H7 (cell line): ENCODE measurements at regions not wholly inside any gene's neighbourhood (a gene's known extent, or its start where the extent isn't known, plus 50 kb on each side); places are given as distances from the start of the nearest gene placed in this dataset.

ENCODE experiments used
- DNase-seq: peaks from one replicate; pipeline ENCODE4 v3.0.0; 2012
- H3K27me3 ChIP-seq: 2 replicates; pipeline ENCODE4 v1.6.0; 2011; ENCODE audit warnings: mild to moderate bottlenecking, low read length; ENCODE audit not compliant: control insufficient read depth, insufficient read depth
- H3K36me3 ChIP-seq: replicated peaks from 2 replicates; pipeline ENCODE4 v1.5.1; 2011; ENCODE audit warnings: low read length; ENCODE audit not compliant: control insufficient read depth, insufficient read depth
- H3K4me3 ChIP-seq: 2 replicates; pipeline ENCODE4 v1.5.1; 2011; ENCODE audit warnings: low read depth, mild to moderate bottlenecking, control low read depth, low read length, moderate library complexity; ENCODE audit not compliant: insufficient read depth

DNA sequence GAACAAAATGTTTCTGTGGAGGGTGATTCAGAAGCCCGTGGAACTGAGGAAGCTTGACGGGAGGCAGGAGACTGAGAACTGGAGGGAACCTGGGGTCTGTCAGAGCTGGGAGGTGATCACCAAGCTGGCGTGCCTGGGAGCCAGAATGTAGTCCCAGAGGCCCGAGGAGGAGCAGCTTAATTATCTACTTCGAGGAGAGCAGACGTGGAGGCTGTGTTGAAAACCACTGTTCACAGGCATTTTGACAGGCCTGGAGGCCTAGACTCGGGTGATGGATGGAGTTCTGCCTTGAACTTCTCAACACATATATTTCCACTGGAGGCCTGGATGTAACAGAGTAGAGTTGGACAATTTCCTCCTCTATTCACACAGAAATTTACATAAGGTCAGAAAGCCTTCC lies 177.7 kb upstream of the SALL1 start:
- Histone ChIP-seq H3K27me3 (no peaks in the 10 kb centered on the region), H3K4me3 (no peak overlapping the region), H3K36me3 (no peaks in the 10 kb centered on the region)
- no peak for DNase-seq

DNA sequence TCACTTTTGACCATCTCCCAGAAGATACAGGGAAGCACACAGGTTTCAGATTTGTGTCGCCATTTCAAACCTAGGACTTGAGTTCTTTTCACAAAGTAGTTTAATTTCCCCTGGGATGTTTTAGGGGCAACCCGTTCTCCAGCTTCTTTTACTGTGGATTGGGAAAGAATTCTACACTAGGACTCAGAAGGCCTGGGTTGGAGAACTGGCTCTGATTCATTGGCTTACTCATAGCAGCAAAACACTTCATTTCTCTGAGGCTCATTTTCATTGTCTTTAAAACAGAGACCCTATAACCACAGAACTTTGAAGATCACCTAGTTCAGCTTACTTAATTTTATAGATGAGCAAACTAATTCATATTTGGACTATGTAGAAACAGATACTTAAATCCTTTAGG lies 175.9 kb upstream of the SALL1 start:
- H3K4me3 ChIP-seq, result no peak overlapping the region
- H3K36me3 ChIP-seq, result no peaks in the 10 kb centered on the region
- H3K27me3 ChIP-seq, result no peaks in the 10 kb centered on the region
- no peak for DNase-seq

- Histone ChIP-seq H3K27me3 (no peaks in the 10 kb centered on the region), H3K4me3 (no peak overlapping the region), H3K36me3 (no peaks in the 10 kb centered on the region)
- no peak for DNase-seq
Measured at GRCh38 chr16:51326131-51326856, 175.2 kb upstream of the SALL1 start.

- Histone ChIP-seq H3K27me3 (no peaks in the 10 kb centered on the region), H3K36me3 (no peaks in the 10 kb centered on the region), H3K4me3 (no peak overlapping the region)
- no peak for DNase-seq
Measured at GRCh38 chr16:51321251-51321650, 170.2 kb upstream of the SALL1 start.

DNA sequence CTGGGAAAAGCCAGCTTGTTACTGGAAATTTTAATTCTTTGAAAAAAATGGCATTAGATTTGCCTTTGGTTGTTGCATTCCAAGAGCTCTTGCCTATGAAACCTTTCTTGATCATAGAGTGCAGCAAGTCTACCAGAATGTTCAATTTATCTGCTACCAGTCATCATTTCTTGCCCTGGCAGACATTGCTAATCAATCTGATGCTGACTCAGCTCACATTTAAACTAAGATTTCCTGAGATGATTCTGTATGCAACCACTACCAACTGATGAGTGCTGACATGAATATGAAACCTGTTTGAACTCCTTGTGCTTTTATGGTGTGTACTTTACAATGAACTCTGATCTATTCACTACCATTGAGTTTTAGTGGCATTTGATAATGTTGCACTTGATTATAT lies 166.5 kb upstream of the SALL1 start:
- Histone ChIP-seq H3K27me3 (no peaks in the 10 kb centered on the region), H3K36me3 (no peaks in the 10 kb centered on the region; the same call in 1 of the 2 replicates), H3K4me3 (no peak overlapping the region)
- no peak for DNase-seq

GRCh38 chr16:51313198-51313597 lies 162.1 kb upstream of the SALL1 start:
- DNase-seq, result no peak
- Histone ChIP-seq H3K27me3 (no peaks in the 10 kb centered on the region), H3K4me3 (no peak overlapping the region), H3K36me3 (no peaks in the 10 kb centered on the region; the same call in 1 of the 2 replicates)

GRCh38 chr16:51312363-51313150 lies 161.5 kb upstream of the SALL1 start:
- DNase-seq, result no peak
- no peaks in the 10 kb centered on the region for H3K27me3 ChIP-seq
- no peak overlapping the region for H3K4me3 ChIP-seq
- H3K36me3 ChIP-seq, result no peaks in the 10 kb centered on the region; the same call in 1 of the 2 replicates

GRCh38 chr16:51310159-51310558 lies 159.1 kb upstream of the SALL1 start:
- Histone ChIP-seq H3K36me3 (no peaks in the 10 kb centered on the region; the same call in 1 of the 2 replicates), H3K4me3 (no peak overlapping the region), H3K27me3 (no peaks in the 10 kb centered on the region)
- no peak for DNase-seq

- DNase-seq, result no peak
- Histone ChIP-seq H3K27me3 (no peaks in the 10 kb centered on the region), H3K36me3 (no peaks in the 10 kb centered on the region), H3K4me3 (no peak overlapping the region)
Measured at GRCh38 chr16:51306886-51307595, 156.0 kb upstream of the SALL1 start.

- no peak for DNase-seq
- no peak overlapping the region for H3K4me3 ChIP-seq
Measured at GRCh38 chr16:51306116-51306515, 155.0 kb upstream of the SALL1 start.

GRCh38 chr16:51305337-51305736 lies 154.3 kb upstream of the SALL1 start:
- Histone ChIP-seq H3K27me3 (no peaks in the 10 kb centered on the region; the same call in 1 of the 2 replicates), H3K36me3 (no peaks in the 10 kb centered on the region), H3K4me3 (no peak overlapping the region)
- no peak for DNase-seq

More at GRCh38 chr16:51306116-51306515, 155.0 kb upstream of the SALL1 start:
- no peaks in the 10 kb centered on the region for H3K36me3 ChIP-seq
- no peaks in the 10 kb centered on the region; the same call in 1 of the 2 replicates for H3K27me3 ChIP-seq

- H3K36me3 ChIP-seq, result no peaks in the 10 kb centered on the region
- no peak for DNase-seq
- H3K4me3 ChIP-seq, result no peak overlapping the region
- H3K27me3 ChIP-seq, result no peaks in the 10 kb centered on the region; the same call in 1 of the 2 replicates
Measured at GRCh38 chr16:51302042-51302441, 151.0 kb upstream of the SALL1 start.

GRCh38 chr16:51298800-51299199 lies 147.7 kb upstream of the SALL1 start:
- Histone ChIP-seq H3K36me3 (no peaks in the 10 kb centered on the region), H3K27me3 (no peaks in the 10 kb centered on the region; the same call in 1 of the 2 replicates), H3K4me3 (no peak overlapping the region)
- DNase-seq, result no peak

GRCh38 chr16:51290442-51291285 lies 139.6 kb upstream of the SALL1 start:
- peak; percentile 47 for DNase-seq
- Histone ChIP-seq H3K36me3 (no peaks in the 10 kb centered on the region), H3K27me3 (no peaks in the 10 kb centered on the region), H3K4me3 (no peak overlapping the region)
